CD14-positive monocyte (primary cell): ENCODE measurements at regions not wholly inside any gene's neighbourhood (a gene's known extent, or its start where the extent isn't known, plus 50 kb on each side); places are given as distances from the start of the nearest gene placed in this dataset.

ENCODE experiments used
- DNase-seq, 3 donors: peaks; one replicate each; pipeline ENCODE4 v3.0.0-alpha.2; 2011 to 2022
- H2AFZ ChIP-seq: 2 replicates; pipeline ENCODE4 v1.6.0; 2012; ENCODE audit warnings: mild to moderate bottlenecking, low read depth, low read length, inconsistent platforms; ENCODE audit not compliant: insufficient read depth, poor library complexity, severe bottlenecking
- H3K27ac ChIP-seq, 2 donors: 1 replicate in 1 of 2; 2 replicates in 1 of 2; pipeline ENCODE4 v1.5.1; 2012 to 2013; ENCODE audit warnings: low read length in 2 of 2, control low read depth in 1 of 2, inconsistent platforms in 1 of 2, low read depth in 1 of 2, mild to moderate bottlenecking in 1 of 2
- H3K27me3 ChIP-seq, 2 donors: one replicate each; pipeline versions ENCODE4 v1.6.0 to v1.6.1; 2011 to 2013; ENCODE audit warnings: low read length in 2 of 2; ENCODE audit not compliant: control insufficient read depth in 2 of 2, insufficient read depth in 2 of 2
- H3K36me3 ChIP-seq, 2 donors: replicated peaks in 1 of 2; 1 replicate in 1 of 2; 2 replicates in 1 of 2; pipeline versions ENCODE4 v1.5.1 to v1.6.1; 2012 to 2013; ENCODE audit warnings: low read length in 2 of 2, control low read depth in 1 of 2, inconsistent platforms in 1 of 2, mild to moderate bottlenecking in 1 of 2; ENCODE audit not compliant: insufficient read depth in 2 of 2, control insufficient read depth in 1 of 2
- H3K4me1 ChIP-seq, 2 donors: 1 replicate in 1 of 2; 2 replicates in 1 of 2; pipeline versions ENCODE4 v1.5.1 to v1.6.1; 2012 to 2013; ENCODE audit warnings: low read length in 2 of 2, control low read depth in 1 of 2, inconsistent platforms in 1 of 2, mild to moderate bottlenecking in 1 of 2, moderate library complexity in 1 of 2; ENCODE audit not compliant: insufficient read depth in 2 of 2, control insufficient read depth in 1 of 2
- H3K4me2 ChIP-seq: replicated peaks from 2 replicates; pipeline ENCODE3; 2012; ENCODE audit warnings: low read length, moderate library complexity, mild to moderate bottlenecking; ENCODE audit not compliant: poor library complexity, severe bottlenecking; ENCODE audit errors: extremely low read depth
- H3K4me3 ChIP-seq, 3 experiments: fragments of 200-600 bp in 1 of 3; sonication (generic) in 1 of 3; replicated peaks in 1 of 3; 1 replicate in 2 of 3; 2 replicates in 1 of 3; pipeline ENCODE4 v1.5.1; 2011 to 2013; ENCODE audit warnings: low read length in 3 of 3, mild to moderate bottlenecking in 3 of 3, control low read depth in 2 of 3, low read depth in 2 of 3, inconsistent platforms in 1 of 3, moderate library complexity in 1 of 3
- H3K79me2 ChIP-seq: 2 replicates; pipeline ENCODE4 v1.6.0; 2012; ENCODE audit warnings: mild to moderate bottlenecking, control low read depth, inconsistent platforms, low read length, moderate library complexity; ENCODE audit not compliant: insufficient read depth
- H3K9ac ChIP-seq: 2 replicates; pipeline ENCODE4 v1.6.0; 2017; ENCODE audit warnings: low read length, mild to moderate bottlenecking; ENCODE audit not compliant: insufficient read depth, poor library complexity, severe bottlenecking
- H3K9me3 ChIP-seq, 2 donors: replicated peaks in 1 of 2; 1 replicate in 1 of 2; 2 replicates in 1 of 2; pipeline versions ENCODE4 v1.5.1 to v1.6.1; 2012 to 2013; ENCODE audit warnings: low read length in 2 of 2, control low read depth in 1 of 2; ENCODE audit not compliant: control insufficient read depth in 1 of 2, insufficient read depth in 1 of 2
- H4K20me1 ChIP-seq: 2 replicates; pipeline ENCODE4 v1.6.0; 2012; ENCODE audit warnings: mild to moderate bottlenecking, low read length, control low read depth, moderate library complexity; ENCODE audit not compliant: insufficient read depth
- H3K27ac Mint-ChIP-seq, 7 donors: one replicate each; pipeline ENCODE4 v1.8.0; 2020; ENCODE audit warnings: mild to moderate bottlenecking in 7 of 7, mixed read lengths in 7 of 7, moderate library complexity in 6 of 7, inconsistent platforms in 2 of 7
- H3K27me3 Mint-ChIP-seq, 3 donors: one replicate each; pipeline ENCODE4 v1.8.0; 2021 to 2022; ENCODE audit warnings: low read depth in 3 of 3, mild to moderate bottlenecking in 3 of 3, mixed read lengths in 3 of 3, moderate library complexity in 3 of 3, inconsistent platforms in 1 of 3
- H3K36me3 Mint-ChIP-seq, 2 donors: one replicate each; pipeline ENCODE4 v1.8.0; 2020; ENCODE audit warnings: mixed read lengths in 2 of 2, inconsistent platforms in 1 of 2, mild to moderate bottlenecking in 1 of 2
- H3K4me1 Mint-ChIP-seq: one replicate; pipeline ENCODE4 v1.8.0; 2020; ENCODE audit warnings: mild to moderate bottlenecking, mixed read lengths
- H3K4me3 Mint-ChIP-seq, 2 donors: one replicate each; pipeline ENCODE4 v1.8.0; 2020; ENCODE audit warnings: mild to moderate bottlenecking in 2 of 2, mixed read lengths in 2 of 2, moderate library complexity in 1 of 2
- H3K9me3 Mint-ChIP-seq, 7 donors: one replicate each; pipeline ENCODE4 v1.8.0; 2020 to 2022; ENCODE audit warnings: mixed read lengths in 7 of 7, mild to moderate bottlenecking in 6 of 7, moderate library complexity in 6 of 7, inconsistent platforms in 2 of 7
- WGBS: methylation state at CpG from one replicate; pipeline ENCODE4 v1.1.5; 2013; ENCODE audit warnings: missing lambda C conversion rate; ENCODE audit not compliant: insufficient coverage; 5-methylcytosine and 5-hydroxymethylcytosine counted together
- intact Hi-C, 2 donors: fragments of 100-400 bp; cut with micrococcal nuclease; formaldehyde crosslinking; loops; one replicate each; pipeline versions ENCODE4 v1.15.0 to v1.15.1; 2023
- TF ChIP-seq, protein P1 (sequence below): fragments of 200-600 bp; IDR thresholded peaks from one replicate; pipeline ENCODE4 v1.8.0; 2022; ENCODE audit warnings: antibody characterized with exemption, mild to moderate bottlenecking

DNA sequence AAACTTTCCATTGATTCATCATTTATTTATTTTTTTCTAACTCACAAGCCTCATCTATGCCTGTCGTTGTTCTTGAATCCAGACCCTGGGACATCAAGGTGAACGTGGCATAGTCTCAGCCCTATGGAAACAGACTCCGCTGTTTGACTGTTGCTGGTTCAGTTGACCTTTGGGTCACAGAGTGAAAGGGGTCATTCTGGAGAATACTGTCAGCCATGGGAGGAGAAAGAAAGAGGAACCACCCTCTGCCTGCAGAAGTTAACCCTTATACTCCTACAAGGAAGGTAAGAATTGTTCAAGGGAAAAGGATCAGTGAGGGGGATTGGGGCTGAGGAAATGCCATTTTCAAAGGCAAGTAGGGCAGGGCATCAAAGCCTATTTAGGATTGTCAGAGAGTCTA, 387.6 kb upstream of the MAF start:
- H3K4me1 ChIP-seq = no peaks in the 10 kb centered on the region
- no peaks in the 10 kb centered on the region for H3K79me2 ChIP-seq
- no peaks in the 10 kb centered on the region for H3K36me3 ChIP-seq
- Mint-ChIP-seq H3K27ac (no peak overlapping the region), H3K4me1 (no peaks in the 10 kb centered on the region), H3K36me3 (no peaks in the 10 kb centered on the region), H3K4me3 (no peak overlapping the region), H3K9me3 (peaks cover 0 to 1% (median 0%) of the 10 kb centered on the region in 7 donors), H3K27me3 (peaks cover 0 to 2% (median 0%) of the 10 kb centered on the region in 3 donors)
- no peaks in the 10 kb centered on the region for H3K27me3 ChIP-seq
- intact Hi-C loops = no loop called here
- H3K9me3 ChIP-seq = no peaks in the 10 kb centered on the region
- H3K4me2 ChIP-seq = no peak overlapping the region
- H2AFZ ChIP-seq = no peak overlapping the region
- DNase-seq = no peak
- no peak overlapping the region for H3K27ac ChIP-seq
- WGBS = 100% methylated on average over 3 of the region's 3 CpGs
- H4K20me1 ChIP-seq = no peaks in the 10 kb centered on the region
- TF ChIP-seq, protein P1, sequence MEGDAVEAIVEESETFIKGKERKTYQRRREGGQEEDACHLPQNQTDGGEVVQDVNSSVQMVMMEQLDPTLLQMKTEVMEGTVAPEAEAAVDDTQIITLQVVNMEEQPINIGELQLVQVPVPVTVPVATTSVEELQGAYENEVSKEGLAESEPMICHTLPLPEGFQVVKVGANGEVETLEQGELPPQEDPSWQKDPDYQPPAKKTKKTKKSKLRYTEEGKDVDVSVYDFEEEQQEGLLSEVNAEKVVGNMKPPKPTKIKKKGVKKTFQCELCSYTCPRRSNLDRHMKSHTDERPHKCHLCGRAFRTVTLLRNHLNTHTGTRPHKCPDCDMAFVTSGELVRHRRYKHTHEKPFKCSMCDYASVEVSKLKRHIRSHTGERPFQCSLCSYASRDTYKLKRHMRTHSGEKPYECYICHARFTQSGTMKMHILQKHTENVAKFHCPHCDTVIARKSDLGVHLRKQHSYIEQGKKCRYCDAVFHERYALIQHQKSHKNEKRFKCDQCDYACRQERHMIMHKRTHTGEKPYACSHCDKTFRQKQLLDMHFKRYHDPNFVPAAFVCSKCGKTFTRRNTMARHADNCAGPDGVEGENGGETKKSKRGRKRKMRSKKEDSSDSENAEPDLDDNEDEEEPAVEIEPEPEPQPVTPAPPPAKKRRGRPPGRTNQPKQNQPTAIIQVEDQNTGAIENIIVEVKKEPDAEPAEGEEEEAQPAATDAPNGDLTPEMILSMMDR = no peak
- no peak overlapping the region for H3K4me3 ChIP-seq
- H3K9ac ChIP-seq = no peak overlapping the region

DNA sequence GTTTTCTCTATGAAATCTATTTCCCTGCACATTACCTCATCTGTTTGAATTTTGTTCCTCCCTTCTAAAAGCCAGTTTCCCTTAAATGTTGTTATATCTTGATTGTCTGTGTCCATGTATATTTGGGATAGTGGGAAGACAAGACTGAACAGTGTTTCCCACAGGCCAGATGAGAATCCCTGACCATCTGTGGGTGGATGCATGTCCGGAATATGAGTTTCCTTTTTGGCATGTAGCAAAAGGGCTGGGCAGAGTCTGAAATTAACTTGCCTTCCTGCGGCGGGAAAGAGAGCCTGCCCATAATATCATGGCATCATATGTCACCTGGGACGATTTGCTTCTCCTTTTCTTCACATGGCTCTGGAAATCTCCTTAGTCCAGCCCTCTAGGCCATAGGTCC, 385.8 kb upstream of the MAF start:
- H3K4me1 Mint-ChIP-seq = no peaks in the 10 kb centered on the region
- peaks cover 0 to 1% (median 0%) of the 10 kb centered on the region in 7 donors for H3K9me3 Mint-ChIP-seq
- 96% methylated on average over 3 of the region's 4 CpGs for WGBS
- DNase-seq = no peak
- H3K36me3 Mint-ChIP-seq = no peaks in the 10 kb centered on the region
- Histone ChIP-seq H3K4me2 (no peak overlapping the region), H3K4me1 (no peaks in the 10 kb centered on the region), H2AFZ (no peak overlapping the region), H3K27me3 (no peaks in the 10 kb centered on the region), H4K20me1 (no peaks in the 10 kb centered on the region), H3K79me2 (no peaks in the 10 kb centered on the region), H3K9ac (no peak overlapping the region), H3K4me3 (no peak overlapping the region), H3K9me3 (no peaks in the 10 kb centered on the region), H3K36me3 (no peaks in the 10 kb centered on the region), H3K27ac (no peak overlapping the region)
- H3K27ac Mint-ChIP-seq = no peak overlapping the region
- no peaks in the 10 kb centered on the region for H3K27me3 Mint-ChIP-seq
- intact Hi-C loops = no loop called here
- TF ChIP-seq, protein P1 = no peak
- H3K4me3 Mint-ChIP-seq = no peak overlapping the region
